Neural progenitor cell (in vitro differentiated cells): ENCODE measurements at regions not wholly inside any gene's neighbourhood (a gene's known extent, or its start where the extent isn't known, plus 50 kb on each side); places are given as distances from the start of the nearest gene placed in this dataset.

Experiments
- EZH2 ChIP-seq: fragments of 200-600 bp; sonication (generic); IDR thresholded peaks from 2 replicates; pipeline ENCODE4 v1.6.1; 2017; ENCODE audit warnings: antibody characterized with exemption, mild to moderate bottlenecking, moderate library complexity
- TF ChIP-seq, protein P1 (sequence below): fragments of 200-600 bp; sonication (generic); IDR thresholded peaks from 2 replicates; pipeline ENCODE4 v1.5.1; 2017; ENCODE audit warnings: antibody characterized with exemption, mild to moderate bottlenecking

DNA sequence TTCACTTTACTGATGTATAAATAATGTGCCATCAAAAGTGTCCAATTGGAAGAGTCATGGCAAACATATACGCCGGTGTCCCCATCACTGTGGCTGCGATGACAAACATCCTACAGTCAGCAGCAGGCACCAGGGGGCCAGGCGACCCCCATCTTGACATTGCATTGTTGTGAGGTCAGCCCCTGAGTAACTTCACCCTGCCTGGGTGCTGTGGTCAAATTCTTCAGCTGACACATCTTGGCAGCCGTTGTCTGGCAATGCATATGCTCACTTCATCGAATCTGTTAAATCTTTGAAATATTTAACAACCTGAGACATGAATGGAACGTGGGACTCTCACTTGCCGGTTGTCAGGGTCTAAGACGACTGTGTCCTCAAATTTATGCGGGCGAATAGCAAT is 430.9 kb downstream of the BRD1 start:
- TF ChIP-seq, protein P1, sequence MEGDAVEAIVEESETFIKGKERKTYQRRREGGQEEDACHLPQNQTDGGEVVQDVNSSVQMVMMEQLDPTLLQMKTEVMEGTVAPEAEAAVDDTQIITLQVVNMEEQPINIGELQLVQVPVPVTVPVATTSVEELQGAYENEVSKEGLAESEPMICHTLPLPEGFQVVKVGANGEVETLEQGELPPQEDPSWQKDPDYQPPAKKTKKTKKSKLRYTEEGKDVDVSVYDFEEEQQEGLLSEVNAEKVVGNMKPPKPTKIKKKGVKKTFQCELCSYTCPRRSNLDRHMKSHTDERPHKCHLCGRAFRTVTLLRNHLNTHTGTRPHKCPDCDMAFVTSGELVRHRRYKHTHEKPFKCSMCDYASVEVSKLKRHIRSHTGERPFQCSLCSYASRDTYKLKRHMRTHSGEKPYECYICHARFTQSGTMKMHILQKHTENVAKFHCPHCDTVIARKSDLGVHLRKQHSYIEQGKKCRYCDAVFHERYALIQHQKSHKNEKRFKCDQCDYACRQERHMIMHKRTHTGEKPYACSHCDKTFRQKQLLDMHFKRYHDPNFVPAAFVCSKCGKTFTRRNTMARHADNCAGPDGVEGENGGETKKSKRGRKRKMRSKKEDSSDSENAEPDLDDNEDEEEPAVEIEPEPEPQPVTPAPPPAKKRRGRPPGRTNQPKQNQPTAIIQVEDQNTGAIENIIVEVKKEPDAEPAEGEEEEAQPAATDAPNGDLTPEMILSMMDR = no peak
- no peak for TF ChIP-seq EZH2
